ENCODE measurements at regions not wholly inside any gene's neighbourhood (a gene's known extent, or its start where the extent isn't known, plus 50 kb on each side); places are given as distances from the start of the nearest gene placed in this dataset.
A peak's percentile ranks its signal among the peaks of the same experiment; 100 is the strongest.

DNA sequence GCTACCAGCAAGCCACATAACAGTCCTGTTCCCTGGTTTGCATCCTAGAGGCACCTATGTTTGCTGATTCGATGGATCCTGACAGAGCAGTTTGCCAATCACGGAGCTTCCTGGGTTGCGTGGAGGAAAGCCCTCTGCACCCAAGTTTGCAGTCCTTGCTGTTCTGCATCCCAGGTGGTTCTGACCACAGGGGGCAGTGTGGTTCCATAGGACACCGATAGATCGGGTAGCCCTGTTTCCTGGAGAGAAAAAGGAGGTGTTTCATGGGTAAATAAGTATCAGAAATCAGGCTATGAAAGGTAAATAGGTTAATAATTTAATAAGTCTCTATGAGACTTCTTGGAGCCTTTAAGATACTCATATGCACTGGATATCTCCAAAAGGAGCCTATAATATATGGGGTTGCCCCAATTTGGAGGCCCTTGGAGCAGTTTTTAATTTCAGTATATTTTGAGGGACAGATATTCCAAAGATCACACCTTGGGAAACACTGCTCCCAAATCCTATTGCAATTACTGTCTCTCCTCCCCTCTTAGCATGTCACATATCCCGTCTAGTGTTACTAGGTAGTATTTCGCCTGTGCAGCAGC is 194.6 kb upstream of the TPM1 start:
- TF ChIP-seq, protein P1, sequence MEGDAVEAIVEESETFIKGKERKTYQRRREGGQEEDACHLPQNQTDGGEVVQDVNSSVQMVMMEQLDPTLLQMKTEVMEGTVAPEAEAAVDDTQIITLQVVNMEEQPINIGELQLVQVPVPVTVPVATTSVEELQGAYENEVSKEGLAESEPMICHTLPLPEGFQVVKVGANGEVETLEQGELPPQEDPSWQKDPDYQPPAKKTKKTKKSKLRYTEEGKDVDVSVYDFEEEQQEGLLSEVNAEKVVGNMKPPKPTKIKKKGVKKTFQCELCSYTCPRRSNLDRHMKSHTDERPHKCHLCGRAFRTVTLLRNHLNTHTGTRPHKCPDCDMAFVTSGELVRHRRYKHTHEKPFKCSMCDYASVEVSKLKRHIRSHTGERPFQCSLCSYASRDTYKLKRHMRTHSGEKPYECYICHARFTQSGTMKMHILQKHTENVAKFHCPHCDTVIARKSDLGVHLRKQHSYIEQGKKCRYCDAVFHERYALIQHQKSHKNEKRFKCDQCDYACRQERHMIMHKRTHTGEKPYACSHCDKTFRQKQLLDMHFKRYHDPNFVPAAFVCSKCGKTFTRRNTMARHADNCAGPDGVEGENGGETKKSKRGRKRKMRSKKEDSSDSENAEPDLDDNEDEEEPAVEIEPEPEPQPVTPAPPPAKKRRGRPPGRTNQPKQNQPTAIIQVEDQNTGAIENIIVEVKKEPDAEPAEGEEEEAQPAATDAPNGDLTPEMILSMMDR (conservative IDR thresholded peaks at IDR 0.05; ENCODE audit: low read length): peak; percentile 73
- TF ChIP-seq EZH2phosphoT487 (IDR thresholded peaks at IDR 0.05; ENCODE audit: borderline replicate concordance, low read depth, low read length): no peak
